ENCODE measurements at regions not wholly inside any gene's neighbourhood (a gene's known extent, or its start where the extent isn't known, plus 50 kb on each side); places are given as distances from the start of the nearest gene placed in this dataset.

GRCh38 chr5:88941581-88941980 is 58.6 kb upstream of the MEF2C start:
- TF ChIP-seq CTCF (IDR thresholded peaks at IDR 0.05): no peak
- no peak for TF ChIP-seq POLR2A (IDR thresholded peaks at IDR 0.05)
